Effector CD4-positive, alpha-beta T cell (primary cell): ENCODE measurements at regions not wholly inside any gene's neighbourhood (a gene's known extent, or its start where the extent isn't known, plus 50 kb on each side); places are given as distances from the start of the nearest gene placed in this dataset.

Experiments
- DNase-seq: peaks from one replicate; pipeline ENCODE4 v3.0.0-alpha.2; 2020

DNA sequence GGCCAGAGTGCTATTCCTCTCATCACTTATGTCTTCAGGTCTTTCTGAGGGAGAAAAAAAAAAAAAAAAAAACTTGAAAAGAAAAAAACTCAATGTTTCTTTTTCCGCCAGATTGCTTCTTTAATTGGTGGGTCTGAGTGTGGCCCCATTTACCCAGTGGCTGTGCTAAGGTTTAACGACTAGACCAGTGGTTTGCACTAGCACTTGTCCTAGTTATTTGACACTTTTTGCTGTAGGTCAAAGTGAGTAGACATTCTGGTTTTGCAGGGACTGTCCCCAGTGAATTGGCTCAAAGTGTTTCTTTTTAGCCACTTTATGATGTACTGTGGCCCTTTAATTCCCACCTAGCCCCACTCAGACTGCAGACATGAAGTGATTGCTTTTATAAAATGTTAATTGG, 273.3 kb downstream of the PTEN start:
- no peak for DNase-seq

DNA sequence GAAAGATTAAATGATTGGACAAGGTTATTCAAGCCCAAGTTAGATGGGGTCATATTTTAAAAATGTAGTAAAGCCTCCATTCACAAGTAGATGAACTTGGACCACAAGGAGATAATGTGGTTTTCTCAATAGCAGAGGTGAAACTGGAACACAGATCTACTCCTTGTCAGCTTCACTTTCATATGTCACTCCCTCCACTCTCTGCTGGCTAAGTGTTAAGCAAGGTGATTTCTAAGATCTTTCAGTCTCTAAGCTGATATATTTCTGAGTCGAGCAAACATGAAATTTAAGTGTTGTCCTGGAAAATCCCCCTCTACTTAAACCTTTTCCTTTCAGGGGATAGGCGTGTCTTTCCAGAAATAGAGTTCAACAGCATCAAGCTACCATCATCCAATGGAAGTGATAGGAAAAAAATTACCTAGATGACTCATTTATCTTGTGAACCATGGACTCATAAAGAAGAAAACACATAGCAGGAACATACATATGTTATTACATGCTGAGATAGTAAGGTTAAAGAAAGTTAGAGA, 275.0 kb downstream of the PTEN start:
- no peak for DNase-seq

DNA sequence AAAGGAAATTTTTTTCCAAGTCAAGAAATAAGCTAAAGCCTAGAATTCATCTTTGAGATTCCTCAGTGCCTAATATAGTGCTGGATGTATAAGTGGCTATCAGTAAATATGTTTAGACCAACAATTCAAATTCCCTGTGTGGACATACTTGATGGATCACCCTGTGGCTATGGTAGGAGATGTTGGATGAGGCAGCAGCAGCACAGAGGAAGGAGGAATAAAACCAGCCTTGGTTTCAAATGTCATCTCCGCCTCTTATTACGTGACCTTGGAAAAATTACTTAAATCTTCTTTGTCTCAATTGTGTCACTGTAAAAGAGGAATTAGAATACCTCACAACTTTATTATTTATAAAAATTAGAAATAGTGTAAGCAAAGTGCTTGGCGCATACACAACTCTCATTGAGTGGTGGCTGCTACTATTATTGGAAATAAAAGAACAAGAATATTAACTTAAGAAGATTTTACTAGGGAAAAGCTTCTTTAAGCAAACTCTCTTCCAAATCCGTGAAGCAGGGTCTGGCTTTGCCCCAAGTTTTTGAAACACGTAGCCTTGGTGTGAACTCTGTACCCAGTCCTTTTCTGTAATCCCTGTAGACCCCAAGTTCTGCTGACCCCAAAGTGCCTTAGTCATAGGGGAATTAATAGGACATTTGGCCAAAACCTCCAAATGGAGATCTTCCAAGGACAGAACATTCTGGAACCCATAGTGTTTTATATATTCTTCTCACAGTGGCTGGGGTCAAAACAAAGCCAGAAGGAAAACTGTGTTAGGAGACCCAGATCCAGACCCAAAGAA, 283.8 kb downstream of the PTEN start:
- no peak for DNase-seq

DNA sequence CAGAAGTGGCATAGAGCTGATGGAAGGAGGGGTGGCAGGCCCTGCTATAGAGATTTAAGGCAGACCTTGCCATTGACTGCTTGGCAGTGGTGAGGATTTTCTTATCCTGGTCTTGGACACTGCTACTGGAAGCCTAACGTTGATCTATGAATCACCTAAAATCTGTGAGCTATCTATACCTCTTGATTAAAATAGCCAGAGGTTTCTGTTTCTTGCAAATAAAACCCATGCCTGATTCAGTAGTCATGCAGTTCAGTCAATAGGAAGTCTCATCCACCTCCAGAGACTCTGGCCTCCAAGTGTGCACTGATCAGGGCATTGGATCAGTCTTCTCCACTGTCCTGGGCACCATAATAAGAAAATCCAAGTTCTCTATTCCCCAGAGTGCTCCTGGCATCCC, 286.5 kb downstream of the PTEN start:
- DNase-seq: no peak

DNA sequence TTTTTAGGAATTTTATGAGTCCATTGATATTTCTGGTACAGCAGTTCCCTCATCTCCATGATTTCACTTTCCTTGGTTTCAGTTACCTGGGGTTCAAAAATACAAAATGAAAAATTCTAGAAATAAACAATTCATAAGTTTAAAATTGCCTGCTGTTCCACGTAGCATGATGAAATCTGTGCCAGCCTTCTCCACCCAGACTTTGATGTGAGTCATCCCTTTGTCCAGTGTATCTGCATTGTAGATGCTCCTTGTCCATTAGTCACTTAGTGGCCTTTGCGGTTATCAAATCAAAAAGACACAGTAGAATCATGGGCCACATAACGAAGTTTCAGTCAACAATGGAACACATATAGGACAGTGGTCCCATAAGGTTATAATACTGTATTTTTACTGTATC, 286.9 kb downstream of the PTEN start:
- DNase-seq: no peak

DNA sequence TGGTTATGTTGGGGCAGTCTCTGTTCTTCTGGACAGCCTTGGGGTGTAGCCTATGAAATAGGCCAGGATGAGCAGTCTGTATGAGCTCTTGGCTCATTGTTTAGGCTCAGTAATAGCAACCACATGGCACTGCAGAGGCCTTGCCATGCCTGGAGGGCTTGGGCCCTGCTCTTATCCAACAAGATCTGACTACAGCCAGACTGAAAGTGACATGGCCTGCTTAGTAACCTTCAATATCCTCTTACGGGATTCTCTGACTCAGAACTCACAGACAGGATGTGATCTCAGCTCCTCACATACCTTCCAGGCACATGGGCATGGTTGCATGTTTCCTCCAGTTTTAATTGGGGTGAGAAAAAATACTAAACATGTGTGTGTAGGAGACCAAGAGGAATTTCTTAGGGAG, 289.3 kb downstream of the PTEN start:
- no peak for DNase-seq

DNA sequence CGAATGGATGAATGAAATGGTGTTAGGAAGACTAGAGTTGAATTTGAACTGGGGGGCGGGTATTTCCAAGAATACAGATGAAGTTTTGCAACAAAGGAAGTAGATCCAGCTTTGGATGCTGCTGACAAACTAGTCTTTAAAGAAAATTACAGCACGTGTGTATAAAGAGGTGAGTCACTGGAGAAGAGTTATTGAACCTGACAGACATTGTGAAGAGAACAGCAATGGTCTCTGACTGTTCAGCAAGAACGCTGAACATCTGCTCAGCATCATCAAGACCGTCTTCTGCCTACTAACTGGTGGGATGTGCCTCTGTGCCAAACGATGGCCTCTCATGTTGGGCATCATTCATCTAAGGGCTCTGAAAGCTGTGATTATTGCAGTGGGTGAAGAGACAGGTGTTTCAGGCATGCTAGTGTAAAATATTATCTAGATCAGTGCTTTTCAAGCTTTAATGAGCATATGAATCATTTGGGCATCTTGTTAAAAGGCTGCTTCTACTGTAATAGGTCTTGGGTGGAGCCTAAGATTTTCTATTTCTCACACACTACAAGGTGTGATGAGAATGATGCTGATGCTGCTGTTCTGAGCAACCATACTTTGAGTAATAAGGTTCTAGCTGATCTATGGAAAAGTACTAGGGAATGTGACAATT, 291.3 kb downstream of the PTEN start:
- no peak for DNase-seq

DNA sequence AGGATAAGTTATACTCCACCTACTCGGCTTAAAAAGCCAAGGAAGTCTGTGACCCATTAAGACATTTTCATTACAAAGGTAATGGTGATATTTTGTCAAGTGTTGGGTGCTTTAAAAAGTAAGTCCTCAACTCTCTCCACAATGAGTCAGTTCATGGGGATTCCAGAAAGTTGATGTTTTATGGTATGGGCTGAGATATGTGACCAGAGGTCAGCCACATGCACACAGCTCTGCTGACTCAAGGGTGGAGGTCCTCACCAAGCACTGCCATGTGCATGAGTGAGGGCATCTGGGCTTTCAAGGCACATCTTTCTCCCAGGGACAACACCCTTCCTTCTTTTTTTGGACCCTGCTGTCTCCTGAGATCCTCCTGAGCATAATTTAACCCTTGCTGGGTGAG, 292.9 kb downstream of the PTEN start:
- DNase-seq: no peak

DNA sequence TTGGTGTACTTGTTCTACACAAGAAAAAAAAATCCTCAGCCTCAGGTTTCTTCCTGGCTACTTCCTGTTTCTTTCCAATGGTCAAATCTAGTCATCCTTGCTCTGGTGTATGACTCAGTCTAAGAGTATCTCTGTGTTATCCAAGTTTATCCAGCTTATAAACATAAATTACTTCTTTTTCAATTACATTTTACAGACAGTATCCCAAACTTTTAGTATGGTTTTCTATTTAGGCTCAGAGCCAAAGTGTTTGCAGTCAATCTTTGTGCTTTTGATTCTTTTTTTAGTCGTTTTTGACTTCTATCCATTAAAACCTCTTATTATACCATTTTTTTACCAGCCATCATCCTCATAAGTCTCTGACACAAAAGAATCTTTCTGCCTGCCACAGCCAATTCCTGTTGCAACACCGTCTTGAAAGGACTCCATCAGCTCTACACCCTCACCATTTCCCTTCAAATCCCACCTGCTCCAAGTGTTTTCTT, 294.6 kb downstream of the PTEN start:
- DNase-seq: no peak

DNA sequence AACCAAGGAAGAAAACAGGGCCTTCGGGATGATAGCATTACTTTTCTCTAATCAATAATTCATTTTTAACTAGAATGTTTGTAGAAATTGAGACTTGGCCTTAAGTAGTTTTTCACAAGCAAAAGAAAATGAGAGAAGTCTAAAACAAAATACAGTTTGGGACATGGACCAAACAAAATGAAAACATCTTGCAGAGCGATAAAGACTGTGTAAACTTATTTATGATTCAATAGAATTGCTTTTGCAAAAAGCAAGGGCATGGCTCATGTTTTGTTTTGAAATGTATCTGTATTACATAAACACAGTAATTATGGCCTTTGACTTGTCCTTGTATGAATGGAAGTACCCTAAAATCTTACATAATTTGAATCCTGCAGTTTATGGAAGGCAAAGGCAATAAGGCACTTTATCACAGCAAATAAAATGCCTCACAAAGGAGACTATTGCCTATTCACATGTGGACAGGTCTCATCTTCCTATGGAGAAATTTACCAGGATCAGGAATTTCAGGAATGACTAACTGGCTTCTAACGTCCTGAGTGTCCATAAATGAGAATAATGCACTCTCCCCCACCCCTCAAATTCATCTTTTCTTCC, 295.2 kb downstream of the PTEN start:
- no peak for DNase-seq

DNA sequence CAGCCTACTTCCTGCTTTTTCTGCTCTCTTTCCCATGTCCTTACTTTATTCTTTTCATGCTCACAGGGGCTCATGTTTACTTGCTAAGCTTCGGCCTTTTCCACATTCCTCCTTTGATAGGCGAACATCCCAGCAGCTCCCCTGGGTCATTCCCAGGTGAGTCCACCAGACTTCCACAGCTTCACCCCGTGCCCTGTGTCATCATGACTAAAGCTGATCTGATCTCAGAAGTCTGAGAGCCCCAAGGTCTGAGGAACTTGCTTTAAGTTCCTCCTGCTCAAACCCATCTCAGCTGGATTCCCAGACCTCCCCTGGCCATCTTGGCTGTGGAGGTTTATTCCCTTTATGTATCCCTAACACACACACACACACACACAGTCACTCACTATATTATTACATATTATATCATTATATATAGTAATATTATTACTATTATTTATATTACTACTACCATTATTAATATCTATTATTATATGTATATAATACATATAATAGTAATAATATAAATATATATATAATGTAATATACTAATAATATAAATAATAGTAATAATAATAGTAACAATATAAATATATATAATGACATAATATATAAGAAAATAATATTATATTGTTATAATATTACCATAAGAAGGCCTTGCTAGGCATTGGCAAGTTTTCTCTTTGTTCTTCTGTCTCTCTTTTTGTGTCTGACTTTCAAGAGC, 295.9 kb downstream of the PTEN start:
- DNase-seq: no peak

DNA sequence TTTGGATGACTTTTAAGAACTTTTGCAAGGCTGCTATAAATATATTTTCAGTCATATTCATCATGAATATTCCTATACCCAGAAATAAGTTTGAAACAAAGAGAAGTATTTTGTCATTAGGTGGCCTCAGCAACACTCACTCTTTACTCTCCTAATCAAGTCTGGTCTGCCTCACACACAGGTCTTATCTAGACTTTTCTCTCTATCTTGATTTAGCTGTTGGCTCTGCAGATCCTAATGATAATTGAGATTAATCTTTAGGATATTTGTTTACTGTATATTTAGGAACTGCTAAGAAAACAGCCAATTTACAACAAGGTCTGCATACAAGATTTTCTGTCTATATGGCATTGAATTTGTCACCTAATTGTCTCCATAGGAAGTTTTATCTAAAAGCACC, 297.6 kb downstream of the PTEN start:
- no peak for DNase-seq

DNA sequence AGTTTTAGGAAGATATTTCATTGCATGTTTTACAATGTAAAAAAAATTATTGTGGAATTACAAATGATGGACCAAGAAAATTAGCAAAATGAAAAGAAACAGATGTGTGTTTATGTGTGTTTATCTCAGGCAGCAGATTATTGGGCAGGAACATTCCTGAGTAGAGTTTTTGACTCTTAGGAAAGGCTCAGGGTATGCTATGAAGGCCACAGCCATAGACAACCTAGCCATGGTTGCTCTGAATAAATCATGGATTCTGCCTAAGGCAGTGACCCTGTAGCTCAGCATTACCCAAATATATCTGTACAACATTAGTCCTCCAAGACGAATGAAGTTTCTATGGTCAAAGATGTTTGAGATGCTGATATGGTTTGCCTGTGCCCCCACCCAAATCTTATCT, 298.3 kb downstream of the PTEN start:
- no peak for DNase-seq

DNA sequence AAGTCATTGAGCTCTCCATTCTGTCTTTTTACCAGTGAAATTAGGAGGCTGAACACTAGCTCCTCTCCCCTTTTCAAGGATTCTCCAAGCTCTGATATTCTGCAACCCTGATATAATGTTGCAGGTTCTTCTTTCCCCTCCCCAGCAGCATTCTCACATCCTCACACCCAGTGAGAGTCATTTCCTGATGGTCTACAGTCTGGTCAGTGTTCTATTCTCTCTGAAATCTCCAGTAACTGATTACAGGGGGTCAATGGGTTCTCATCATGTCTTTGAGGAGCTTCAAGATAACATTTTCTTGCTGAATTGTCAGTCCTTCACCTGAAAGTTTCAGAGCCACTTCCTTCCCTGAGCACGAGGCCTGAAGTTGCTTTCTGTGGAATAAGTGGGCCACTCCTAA, 299.4 kb downstream of the PTEN start:
- no peak for DNase-seq

DNA sequence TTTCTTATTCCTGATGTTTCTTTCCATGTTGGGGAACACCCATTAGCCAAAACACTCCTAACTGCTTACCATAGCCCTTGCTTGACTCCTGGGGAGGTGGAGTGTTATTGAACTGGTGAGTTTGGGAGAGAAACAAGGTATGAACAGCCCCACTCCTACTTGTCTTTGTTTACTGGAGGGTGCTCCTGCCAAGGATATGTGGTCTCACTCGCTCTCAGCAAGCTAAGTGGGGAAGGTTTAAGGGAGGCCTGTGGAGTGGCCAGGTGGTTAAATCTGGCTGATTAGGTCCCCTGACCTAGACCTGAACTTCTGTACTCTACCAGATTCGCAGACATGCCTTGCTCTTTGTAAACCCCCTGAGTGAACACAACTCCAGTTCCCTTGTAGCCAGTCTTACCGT, 300.1 kb downstream of the PTEN start:
- no peak for DNase-seq

DNA sequence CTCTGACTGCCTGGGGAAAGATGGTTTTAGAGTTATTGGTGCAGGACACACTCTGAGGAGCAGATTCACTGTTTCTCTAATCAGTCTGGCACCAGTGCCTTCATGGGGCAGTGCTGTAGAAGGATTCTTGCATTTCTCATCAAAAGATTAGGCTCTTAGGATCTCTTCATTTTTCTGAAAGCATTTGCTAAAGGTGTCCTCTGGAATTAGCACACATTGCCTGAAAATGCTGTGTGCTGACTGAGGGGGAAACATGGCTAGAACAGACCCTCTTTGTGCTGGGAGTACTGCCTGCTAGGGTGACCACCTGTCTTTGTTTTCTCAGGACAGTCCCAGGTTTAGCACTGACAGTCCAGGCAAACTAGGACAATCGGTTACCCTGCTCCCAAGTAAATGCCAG, 301.0 kb downstream of the PTEN start:
- DNase-seq: no peak

DNA sequence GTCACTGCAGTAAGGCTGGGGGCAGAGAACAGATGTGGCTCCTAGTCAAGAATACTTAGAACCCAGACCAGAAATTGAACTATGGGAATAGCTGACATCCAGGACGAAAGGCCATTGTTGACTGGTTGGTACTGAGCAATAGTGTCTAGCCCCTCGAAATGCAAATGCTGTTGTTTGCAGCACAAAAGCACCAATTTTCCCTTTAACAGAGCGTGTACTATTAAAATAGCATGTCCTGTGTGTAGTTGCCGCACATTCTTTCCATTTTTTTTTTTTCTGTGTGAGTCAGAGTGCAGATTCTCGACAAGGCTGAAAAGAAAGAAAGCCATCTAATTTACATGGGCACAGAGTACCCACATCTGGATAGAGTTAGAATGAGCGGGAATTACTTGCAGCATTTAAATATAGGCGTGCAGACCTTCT, 302.4 kb downstream of the PTEN start:
- DNase-seq: no peak

DNA sequence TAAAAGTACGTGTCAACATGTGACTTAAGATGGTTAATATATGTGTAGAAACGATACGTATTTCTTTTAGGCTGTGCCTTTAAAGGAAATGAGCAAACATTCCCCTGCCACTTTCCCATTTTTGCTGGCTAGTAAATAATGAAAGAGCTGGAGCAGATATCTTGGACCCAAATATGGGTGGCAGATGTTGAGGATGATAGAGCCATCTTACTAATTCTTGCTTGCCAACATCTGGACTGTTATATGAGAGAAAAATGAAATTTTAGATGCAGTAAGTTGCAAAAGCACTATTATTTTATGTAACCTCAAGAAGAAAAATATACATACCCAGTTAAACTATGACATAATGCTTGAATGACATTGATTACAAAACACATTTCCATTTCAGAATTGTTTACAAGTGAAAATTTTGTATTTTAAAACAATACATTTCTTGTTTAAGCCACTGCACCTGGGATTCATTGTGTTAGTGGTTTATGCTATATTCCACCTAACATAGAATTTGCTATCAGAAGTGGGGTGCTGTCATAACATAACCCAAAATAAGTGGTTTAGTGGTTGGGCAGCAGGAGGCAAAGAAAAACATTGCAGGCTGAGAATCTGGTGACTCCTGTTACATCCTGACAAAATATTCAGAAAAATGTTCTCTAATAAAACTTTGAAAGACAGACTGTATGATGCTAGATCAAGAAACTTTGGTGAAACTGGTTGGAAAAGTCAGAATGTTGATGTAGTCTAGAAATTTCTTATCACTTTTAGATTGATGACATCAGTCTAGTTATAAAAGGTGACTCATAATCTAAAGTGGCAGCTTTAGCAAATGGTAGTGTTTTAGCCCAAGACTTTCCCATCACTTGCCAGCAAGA, 305.0 kb downstream of the PTEN start:
- DNase-seq: no peak

DNA sequence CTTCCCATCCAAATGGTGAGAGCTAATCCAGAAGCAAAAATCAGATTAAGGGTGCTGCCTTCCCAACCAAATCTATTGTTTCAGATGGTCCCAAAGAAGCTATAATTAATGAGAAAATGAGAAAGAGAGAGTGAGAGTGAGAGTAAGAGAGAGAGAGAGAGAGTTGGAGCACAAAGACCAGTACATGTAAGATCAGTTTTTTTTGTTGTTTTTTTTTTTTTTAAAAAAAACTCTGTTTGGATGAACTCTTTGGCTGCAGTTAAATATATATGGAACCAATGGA, 305.6 kb downstream of the PTEN start:
- no peak for DNase-seq

DNA sequence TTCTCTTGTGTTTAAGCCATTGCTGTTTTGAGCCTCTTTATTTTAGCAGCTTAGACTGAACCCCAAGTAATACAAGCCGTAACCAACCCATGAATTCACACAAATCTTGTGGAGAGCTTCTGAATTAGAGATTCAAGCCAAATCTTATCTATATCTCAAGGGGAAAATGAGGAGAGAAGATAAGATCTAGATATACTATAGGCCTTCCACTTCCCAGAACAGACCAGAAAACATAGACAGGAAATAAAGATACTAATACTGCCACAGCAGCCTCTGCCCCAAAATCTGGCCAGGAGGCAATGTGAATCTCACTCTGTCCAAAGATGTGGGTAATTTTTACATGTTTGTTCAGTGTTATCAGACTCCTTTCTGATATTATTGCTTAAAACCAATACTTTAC, 307.2 kb downstream of the PTEN start:
- DNase-seq: no peak

DNA sequence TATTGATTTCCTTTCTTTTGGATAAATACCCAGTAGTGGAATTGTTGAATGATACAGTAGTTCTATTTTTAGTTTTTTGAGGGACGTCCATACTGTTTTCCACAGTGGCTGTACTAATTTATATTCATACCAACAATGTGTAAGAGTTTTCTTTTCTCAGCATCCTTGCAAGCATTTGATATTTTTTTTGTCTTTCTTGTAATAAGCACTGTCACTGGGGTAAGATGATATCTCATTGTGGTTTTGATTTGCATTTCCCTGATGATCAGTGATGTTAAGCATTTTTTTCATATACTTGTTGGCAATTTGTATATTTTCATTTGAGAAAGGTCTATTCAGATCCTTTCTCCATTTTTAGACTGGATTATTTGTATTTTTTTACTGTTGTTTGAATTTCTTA, 308.7 kb downstream of the PTEN start:
- no peak for DNase-seq

DNA sequence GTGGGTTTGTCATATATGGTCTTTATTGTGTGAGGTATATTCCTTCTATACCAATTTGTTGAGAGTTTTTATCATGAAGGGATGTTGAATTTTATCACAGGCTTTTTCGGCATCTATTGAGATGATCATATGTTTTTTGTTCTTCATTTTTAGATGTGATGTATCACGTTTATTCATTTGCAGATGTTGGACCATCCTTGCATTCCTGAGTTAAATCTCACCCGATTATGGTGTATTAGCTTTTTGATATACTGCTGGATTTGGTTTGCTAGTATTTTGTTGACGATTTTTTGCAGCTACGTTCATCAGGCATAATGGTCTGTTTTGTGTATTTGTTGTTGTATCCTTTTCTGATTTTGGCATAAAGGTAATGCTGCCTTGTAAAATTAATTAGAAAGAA, 311.0 kb downstream of the PTEN start:
- DNase-seq: no peak

DNA sequence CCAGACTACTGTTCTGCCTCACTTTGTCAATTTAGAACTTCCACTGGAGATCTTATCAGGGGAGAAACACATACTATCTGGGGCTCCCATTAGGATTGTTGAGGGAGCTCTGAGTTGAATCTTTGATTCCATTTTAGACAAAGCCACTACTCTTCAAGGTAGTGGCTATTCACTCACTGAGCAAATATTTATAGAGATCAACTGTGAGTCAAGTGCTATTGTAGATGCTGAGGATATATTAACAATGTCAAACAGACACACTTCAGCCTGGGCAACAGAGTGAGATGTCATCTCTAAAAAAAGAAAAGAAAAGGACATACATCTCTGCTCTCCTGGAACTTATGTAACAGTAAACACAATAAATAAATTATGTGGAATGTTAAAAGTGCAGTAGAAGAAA, 315.3 kb downstream of the PTEN start:
- no peak for DNase-seq
